Activated CD4-positive, alpha-beta T cell treated with anti-CD3 and anti-CD28 coated beads, Interleukin-2, amount 50 U/mL, for 24 hours (primary cell): ENCODE measurements at regions not wholly inside any gene's neighbourhood (a gene's known extent, or its start where the extent isn't known, plus 50 kb on each side); places are given as distances from the start of the nearest gene placed in this dataset.
"Not testable (repeated sequence)": the region's sequence is repeated elsewhere in the genome, so short reads cannot be mapped to it uniquely, and the experiment has no call there.

Experiments used
- DNase-seq, 2 donors: peaks; one replicate each; pipeline ENCODE4 v3.0.0-alpha.2; 2020; ENCODE audit warnings: low read depth in 1 of 2, low spot score in 1 of 2

GRCh38 chr9:84502066-84502465 lies 161.5 kb upstream of the SLC28A3 start:
- no peak for DNase-seq

GRCh38 chr9:84504360-84504759 lies 163.8 kb upstream of the SLC28A3 start:
- no peak for DNase-seq

DNA sequence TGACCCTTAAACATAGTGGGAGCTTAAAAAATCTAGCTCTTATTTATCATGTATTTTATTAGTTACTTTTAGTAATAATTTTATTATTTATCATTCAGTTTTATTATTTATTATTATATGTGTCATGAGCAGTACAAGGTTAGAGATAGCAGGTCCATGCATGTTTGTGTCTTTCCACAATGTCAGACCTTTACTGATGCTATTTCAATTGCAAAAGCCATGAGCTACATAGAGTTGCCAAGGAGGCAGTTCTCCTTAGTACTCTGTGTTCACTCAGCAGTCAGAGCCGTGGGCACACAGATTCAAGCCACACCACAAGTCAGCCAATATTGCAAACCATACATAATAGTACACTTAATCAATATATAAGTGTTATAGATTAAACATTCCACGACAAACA lies 157.9 kb upstream of the NTRK2 start:
- no peak for DNase-seq

GRCh38 chr9:84512493-84512892 lies 157.0 kb upstream of the NTRK2 start:
- no peak for DNase-seq

DNA sequence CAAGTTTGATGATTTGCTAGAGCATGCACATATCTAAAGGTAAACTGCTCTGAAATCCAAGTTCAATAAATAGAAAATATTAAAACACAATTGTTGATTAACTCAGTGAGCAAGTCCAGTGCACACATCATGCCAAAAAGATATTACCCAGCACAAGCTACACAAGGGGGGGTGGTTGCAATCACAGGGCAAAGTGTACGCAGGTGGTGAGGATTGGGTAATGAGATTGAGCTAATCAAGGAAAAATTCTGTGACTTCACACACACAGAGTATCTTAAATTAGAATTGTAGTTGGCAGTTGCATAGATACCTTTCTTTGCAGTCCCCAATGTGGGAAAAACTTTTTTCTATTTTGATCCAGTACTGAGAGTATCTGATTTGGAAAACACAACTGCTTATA lies 156.1 kb upstream of the NTRK2 start:
- no peak for DNase-seq

GRCh38 chr9:84513979-84514378 lies 155.6 kb upstream of the NTRK2 start:
- DNase-seq: no peak

GRCh38 chr9:84514421-84514820 lies 155.1 kb upstream of the NTRK2 start:
- no peak for DNase-seq

DNA sequence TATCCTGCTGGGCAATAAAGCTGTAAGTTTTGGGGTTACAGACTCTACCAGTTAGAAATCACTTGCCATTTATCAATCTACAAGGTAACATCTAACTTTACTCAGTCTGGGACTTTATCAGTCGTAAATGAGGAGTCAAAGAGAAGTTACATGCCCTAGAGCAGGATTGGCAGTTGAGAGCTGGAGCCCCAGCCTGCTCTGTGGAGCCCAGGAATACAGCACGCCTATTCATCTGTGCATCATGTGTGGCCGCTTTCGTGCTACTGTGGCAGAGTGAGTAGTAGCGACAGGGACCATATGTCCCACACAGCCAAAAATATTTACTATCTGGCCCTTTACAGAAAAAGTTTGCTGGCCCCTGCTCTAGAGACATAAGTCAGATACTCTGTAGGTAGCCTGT lies 152.5 kb upstream of the NTRK2 start:
- no peak for DNase-seq

DNA sequence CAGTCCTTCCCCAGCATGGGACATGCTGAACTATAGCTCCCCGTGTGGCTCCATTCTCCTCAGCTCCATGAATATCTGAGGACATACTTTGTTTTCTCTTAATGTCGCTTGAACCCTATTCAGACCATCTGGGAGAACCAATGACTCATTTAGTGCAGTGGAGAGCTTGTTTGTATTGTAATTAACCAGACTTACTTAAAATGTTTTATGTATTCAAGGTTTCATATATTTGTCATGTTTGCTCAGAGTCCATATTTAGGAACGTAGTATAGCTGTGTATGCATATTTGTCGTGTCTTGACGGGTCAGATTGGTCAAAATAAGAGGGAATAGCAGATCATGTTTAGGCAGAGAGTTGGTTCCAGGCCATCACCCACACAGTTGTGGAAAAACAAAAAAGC lies 150.1 kb upstream of the NTRK2 start:
- DNase-seq: no peak

DNA sequence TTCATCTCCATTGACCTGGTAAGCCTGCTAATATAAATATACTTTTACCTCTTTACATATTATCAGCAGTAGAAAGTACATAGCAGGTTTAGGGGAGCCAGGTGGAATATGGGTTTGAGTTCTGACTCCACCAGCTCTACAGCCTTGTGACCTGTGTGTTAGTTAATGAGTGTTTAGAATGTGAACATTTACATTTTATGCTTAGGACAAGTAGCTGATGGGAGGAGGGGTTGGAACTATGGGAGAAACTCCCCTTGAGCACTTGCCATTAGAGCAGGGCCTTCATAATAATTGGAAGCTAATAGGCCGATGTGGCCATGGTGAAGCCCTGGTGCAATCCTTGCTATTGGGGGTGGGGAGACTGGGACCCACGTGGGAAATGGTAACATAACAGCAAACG lies 148.3 kb upstream of the NTRK2 start:
- no peak for DNase-seq

GRCh38 chr9:84526211-84526610 lies 143.3 kb upstream of the NTRK2 start:
- DNase-seq: not testable (repeated sequence)

DNA sequence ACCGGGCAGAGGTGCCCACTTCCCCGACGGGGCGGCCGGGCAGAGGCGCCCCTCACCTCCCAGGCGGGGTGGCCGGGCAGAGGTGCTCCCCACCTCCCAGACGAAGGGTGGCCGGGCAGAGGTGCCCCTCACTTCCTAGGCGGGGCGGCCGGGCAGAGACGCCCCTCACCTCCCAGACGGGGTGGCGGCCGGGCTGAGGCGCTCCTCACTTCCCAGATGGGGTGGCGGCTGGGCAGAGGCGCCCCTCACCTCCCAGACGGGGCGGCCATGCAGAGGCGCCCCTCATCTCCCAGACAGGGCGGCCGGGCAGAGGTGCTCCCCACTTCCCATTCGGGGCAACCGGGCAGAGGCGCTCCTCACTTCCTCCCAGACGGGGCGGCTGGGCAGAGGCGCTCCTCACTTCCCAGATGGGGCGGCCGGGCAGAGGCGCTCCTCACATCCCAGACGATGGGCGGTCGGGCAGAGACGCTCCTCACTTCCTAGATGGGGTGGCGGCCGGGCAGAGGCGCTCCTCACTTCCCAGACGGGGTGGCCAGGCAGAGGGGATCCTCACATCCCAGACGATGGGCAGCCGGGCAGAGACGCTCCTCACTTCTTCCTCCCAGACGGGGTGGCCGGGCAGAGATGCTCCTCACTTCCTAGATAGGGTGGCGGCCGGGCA lies 142.3 kb upstream of the NTRK2 start:
- not testable (repeated sequence) for DNase-seq

- not testable (repeated sequence) for DNase-seq
Measured at GRCh38 chr9:84535973-84536372, 133.6 kb upstream of the NTRK2 start.

GRCh38 chr9:84538879-84539278 lies 130.7 kb upstream of the NTRK2 start:
- no peak for DNase-seq

DNA sequence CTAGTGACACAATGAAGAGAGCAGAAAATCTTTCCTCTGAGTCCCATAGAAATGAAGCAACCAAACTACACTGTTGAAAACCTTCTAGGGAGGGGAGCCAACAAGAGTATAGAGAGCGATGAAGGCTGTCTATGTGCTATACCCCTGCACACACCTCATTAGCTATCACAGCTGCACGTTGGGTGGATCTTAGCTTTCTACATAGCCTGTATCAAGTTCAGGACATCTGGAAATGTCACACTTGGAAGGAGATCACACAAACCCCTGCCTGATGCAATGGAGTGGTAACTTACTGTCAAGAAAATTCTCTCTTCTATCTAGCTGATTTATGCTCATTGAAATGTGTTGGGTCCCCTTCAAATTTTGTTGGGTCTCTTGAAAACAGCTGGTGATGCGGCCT lies 127.0 kb upstream of the NTRK2 start:
- DNase-seq: no peak

GRCh38 chr9:84554069-84554664 lies 115.4 kb upstream of the NTRK2 start:
- DNase-seq: no peak

DNA sequence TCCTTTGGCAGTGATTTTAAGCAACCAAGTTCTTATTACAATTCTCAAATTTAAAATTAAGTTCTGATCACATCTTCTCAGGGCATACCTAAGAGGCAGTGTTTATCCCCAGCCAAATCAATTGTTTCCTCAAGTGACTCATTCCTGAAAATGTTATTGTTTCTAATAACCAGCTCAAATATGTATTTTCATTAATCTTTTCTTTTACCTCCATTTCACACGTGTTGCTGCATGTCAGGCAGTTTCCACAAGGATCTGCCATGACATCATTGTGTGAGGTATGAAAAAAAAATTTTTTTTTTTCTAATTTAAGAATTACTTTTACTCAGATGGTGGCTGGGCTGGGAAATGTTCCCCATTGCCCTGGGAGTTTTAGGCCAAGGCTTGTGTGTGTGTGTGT lies 113.0 kb upstream of the NTRK2 start:
- DNase-seq: no peak

- DNase-seq: no peak
Measured at GRCh38 chr9:84557751-84558150, 111.8 kb upstream of the NTRK2 start.

DNA sequence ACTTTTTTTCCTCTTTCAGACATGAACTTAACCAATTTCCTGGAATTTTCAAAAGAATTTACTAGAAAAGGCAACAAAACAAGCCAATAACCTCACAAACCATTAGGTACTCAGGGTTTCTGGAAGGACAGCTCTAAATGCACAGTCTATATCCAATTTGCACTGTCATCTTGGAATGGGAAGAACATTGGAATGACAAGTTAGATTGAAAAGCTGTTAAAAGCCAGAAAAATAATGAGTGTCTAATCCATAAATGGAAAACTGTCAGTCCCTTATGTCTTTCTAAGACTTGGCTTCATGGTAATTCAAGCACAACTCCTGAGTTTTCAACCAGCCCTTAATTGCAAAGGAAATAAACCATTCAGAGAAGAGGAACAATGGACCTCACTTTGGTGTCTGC lies 105.8 kb upstream of the NTRK2 start:
- no peak for DNase-seq

DNA sequence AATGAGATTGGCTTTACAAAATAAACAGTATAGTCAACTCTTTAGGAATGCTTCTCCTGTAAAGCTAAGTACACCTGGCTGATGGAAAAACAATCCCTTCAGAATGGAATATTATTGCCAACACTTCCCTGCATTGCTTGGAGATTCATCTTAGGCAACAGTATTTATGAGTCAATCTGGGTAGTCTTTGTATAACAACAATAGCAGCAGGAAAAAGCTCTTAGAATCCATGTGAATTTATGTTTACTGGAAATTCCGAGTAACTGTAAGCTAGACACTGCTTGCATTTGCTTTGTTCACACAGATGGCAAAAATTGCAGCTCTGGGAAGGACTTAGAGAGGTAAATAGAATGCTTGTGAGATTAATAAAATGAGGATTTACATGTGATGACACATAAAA lies 101.7 kb upstream of the NTRK2 start:
- DNase-seq: no peak

- DNase-seq: no peak
Measured at GRCh38 chr9:84570482-84571154, 98.9 kb upstream of the NTRK2 start.

DNA sequence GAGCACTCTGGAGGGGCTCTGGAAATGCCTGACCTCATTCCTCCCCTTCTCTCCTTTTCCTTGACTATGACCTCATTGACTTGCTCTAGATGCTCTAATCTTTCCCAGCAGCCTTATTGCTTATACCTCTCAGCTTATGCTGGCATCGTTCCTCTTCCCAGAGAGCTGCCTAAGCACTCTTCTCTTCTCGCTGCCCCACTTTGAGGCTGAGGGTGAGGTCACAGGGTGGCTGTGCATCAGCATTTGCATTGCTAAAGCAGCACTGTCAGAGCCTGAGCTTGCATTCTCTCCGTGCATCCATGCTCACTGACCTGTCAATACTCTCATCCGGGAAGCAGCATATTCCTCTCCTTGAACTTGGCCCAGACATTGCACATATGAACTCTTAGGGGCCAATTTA lies 96.4 kb upstream of the NTRK2 start:
- no peak for DNase-seq

GRCh38 chr9:84575705-84576104 lies 93.8 kb upstream of the NTRK2 start:
- no peak for DNase-seq
